ENCODE measurements at regions not wholly inside any gene's neighbourhood (a gene's known extent, or its start where the extent isn't known, plus 50 kb on each side); places are given as distances from the start of the nearest gene placed in this dataset.

- H3K27ac ChIP-seq (ENCODE audit: low read depth, low read length), result no peak overlapping the region
- WGBS (ENCODE audit: insufficient coverage), result 59% methylated on average over 8 of the region's 9 CpGs
- H3K9me3 ChIP-seq (ENCODE audit: control insufficient read depth, insufficient read depth, low read length), result no peaks in the 10 kb centered on the region
- no peaks in the 10 kb centered on the region for H3K36me3 ChIP-seq (ENCODE audit: control insufficient read depth, insufficient read depth, low read length)
- no peaks in the 10 kb centered on the region for H3K4me1 ChIP-seq (ENCODE audit: control insufficient read depth, insufficient read depth, low read length)
- H3K4me3 ChIP-seq (ENCODE audit: low read depth, low read length), result no peak overlapping the region
- DNase-seq (ENCODE audit: low read depth in 4 of 6, low spot score in 6 of 6), result no peak
- H3K27me3 ChIP-seq (ENCODE audit: control insufficient read depth, insufficient read depth, low read length), result no peaks in the 10 kb centered on the region
Measured at GRCh38 chr12:17695495-17695894, 394.5 kb downstream of the RERGL start.

DNA sequence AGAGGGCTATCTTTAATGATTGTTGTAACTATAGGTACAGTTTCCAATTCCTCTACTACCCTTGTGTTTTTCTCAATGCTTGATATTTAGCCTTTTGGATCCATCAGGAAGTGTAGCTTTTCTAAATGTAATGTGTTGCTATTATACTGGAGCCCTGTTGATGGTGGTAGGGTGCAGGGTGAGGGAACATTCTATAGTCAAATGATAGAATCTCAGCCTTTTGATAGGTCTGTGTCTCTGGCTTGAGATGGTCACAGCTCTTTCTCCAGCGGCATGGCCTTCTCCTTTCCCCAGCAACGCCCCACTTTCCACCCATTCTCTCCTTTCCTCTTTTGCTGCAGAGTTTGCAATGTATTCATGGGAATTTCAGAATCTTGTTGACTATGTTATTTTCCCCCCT is 398.6 kb downstream of the RERGL start:
- Histone ChIP-seq H3K27me3 (ENCODE audit: control insufficient read depth, insufficient read depth, low read length) (no peaks in the 10 kb centered on the region), H3K36me3 (ENCODE audit: control insufficient read depth, insufficient read depth, low read length) (no peaks in the 10 kb centered on the region), H3K9me3 (ENCODE audit: control insufficient read depth, insufficient read depth, low read length) (no peaks in the 10 kb centered on the region), H3K4me1 (ENCODE audit: control insufficient read depth, insufficient read depth, low read length) (no peaks in the 10 kb centered on the region), H3K4me3 (ENCODE audit: low read depth, low read length) (no peak overlapping the region), H3K27ac (ENCODE audit: low read depth, low read length) (no peak overlapping the region)
- WGBS (ENCODE audit: insufficient coverage), result no CpG with 5 or more reads among the region's 2 CpGs
- no peak for DNase-seq (ENCODE audit: low read depth in 4 of 6, low spot score in 6 of 6)

DNA sequence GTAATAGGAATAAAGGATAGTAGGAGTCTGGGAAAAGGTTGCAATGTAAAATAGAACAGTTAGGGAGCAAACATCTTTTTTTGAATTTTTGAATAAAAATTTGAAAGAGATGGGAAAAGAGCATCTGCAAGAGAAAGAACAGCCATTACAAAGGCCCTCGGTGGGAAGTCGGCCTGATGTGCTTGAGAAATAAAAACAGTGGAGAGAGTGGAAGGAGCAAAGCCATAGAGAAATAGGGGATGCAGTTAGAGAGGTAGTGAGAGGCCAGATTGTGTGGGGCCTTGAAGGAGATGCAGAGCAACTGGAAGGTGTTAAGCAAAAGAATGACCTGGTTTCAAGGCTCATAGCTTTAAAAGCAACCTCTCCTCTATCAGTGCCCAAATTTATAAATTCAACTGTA is 409.8 kb downstream of the RERGL start:
- no peak overlapping the region for H3K27ac ChIP-seq (ENCODE audit: low read depth, low read length)
- no peak overlapping the region for H3K4me3 ChIP-seq (ENCODE audit: low read depth, low read length)
- H3K9me3 ChIP-seq (ENCODE audit: control insufficient read depth, insufficient read depth, low read length), result no peaks in the 10 kb centered on the region
- no peaks in the 10 kb centered on the region for H3K36me3 ChIP-seq (ENCODE audit: control insufficient read depth, insufficient read depth, low read length)
- no peaks in the 10 kb centered on the region for H3K4me1 ChIP-seq (ENCODE audit: control insufficient read depth, insufficient read depth, low read length)
- WGBS (ENCODE audit: insufficient coverage), result 24% methylated on average over 2 of the region's 2 CpGs
- no peaks in the 10 kb centered on the region for H3K27me3 ChIP-seq (ENCODE audit: control insufficient read depth, insufficient read depth, low read length)
- DNase-seq (ENCODE audit: low read depth in 4 of 6, low spot score in 6 of 6), result no peak

DNA sequence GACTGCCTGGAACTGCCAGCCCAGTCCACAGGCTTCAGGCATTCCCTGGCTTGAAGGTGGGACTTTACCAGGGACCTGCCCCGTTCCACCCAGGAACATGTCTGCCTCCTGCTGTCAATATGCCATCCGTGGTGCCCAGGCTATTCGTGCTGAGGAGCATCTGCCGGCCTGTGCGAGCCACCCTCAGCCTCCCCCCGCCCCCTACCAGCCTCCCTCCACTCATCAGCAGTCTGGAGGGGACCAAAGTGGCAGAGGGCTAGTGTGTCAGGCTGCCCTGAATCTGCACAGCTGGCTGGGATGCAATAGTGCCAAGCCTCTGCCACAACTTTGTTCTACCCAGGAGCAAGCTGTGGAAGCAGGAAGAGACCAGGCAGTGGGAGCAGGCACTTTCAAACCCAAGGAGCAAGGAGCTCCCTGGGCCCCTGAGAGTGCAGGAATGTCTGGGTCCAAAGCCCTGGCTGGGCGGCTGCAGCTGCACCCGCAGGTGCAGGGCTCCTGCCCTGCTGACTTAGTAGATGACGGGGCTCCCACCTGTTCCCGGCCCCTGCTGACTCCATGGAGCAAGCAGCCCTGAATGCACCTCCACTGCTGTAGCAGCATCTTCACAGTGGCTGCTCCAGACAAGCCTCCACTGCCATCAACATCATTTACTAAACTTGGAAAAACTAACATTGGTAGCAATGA is 423.2 kb downstream of the RERGL start:
- H3K27ac ChIP-seq (ENCODE audit: low read depth, low read length), result no peak overlapping the region
- WGBS (ENCODE audit: insufficient coverage), result 90% methylated on average over 3 of the region's 10 CpGs
- no peaks in the 10 kb centered on the region for H3K4me1 ChIP-seq (ENCODE audit: control insufficient read depth, insufficient read depth, low read length)
- H3K36me3 ChIP-seq (ENCODE audit: control insufficient read depth, insufficient read depth, low read length), result no peaks in the 10 kb centered on the region
- H3K9me3 ChIP-seq (ENCODE audit: control insufficient read depth, insufficient read depth, low read length), result no peaks in the 10 kb centered on the region
- H3K27me3 ChIP-seq (ENCODE audit: control insufficient read depth, insufficient read depth, low read length), result no peaks in the 10 kb centered on the region
- no peak for DNase-seq (ENCODE audit: low read depth in 4 of 6, low spot score in 6 of 6)
- no peak overlapping the region for H3K4me3 ChIP-seq (ENCODE audit: low read depth, low read length)

DNA sequence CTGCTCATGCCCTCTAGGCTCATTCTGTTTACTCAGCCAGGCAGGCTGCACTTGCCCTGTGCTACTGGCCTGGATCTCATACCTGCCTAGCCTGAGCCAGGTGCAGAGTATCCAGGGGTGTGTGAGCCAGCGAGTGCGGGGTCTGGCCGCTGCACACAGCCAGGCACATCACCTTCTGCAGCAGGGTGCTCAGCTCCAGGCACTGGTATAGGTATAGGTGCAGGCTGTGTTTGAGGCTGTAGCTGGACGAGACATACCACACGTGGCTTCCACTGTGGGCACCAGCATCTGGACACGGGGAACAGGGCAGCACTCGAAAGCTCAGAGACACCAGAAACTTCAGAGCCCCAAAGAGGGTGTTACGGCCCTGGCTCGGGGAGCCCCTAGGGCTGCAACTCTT is 424.2 kb downstream of the RERGL start:
- Histone ChIP-seq H3K27ac (ENCODE audit: low read depth, low read length) (no peak overlapping the region), H3K27me3 (ENCODE audit: control insufficient read depth, insufficient read depth, low read length) (no peaks in the 10 kb centered on the region), H3K9me3 (ENCODE audit: control insufficient read depth, insufficient read depth, low read length) (no peaks in the 10 kb centered on the region), H3K4me1 (ENCODE audit: control insufficient read depth, insufficient read depth, low read length) (no peaks in the 10 kb centered on the region), H3K36me3 (ENCODE audit: control insufficient read depth, insufficient read depth, low read length) (no peaks in the 10 kb centered on the region), H3K4me3 (ENCODE audit: low read depth, low read length) (no peak overlapping the region)
- WGBS (ENCODE audit: insufficient coverage), result 94% methylated on average over 9 of the region's 9 CpGs
- no peak for DNase-seq (ENCODE audit: low read depth in 4 of 6, low spot score in 6 of 6)

DNA sequence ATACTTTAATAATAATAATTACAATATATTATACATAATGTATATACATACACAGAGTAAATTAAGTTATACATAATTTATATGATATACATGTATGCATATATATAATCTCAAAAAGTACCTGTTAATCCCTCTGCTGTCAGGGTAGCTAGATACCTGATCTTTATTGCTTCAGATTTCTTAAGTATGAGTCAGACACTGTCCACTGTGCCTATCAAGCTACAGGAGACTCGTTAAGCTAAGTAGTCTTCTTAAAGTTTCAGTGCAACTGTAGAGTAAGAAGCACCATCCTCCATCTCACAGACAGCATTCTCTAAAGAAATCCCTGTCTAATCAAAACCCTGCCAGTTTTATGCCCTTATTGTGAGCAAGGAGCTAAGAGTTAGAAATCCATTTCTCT is 428.7 kb downstream of the RERGL start:
- Histone ChIP-seq H3K27ac (ENCODE audit: low read depth, low read length) (no peak overlapping the region), H3K9me3 (ENCODE audit: control insufficient read depth, insufficient read depth, low read length) (peaks cover 3% of the 10 kb centered on the region), H3K27me3 (ENCODE audit: control insufficient read depth, insufficient read depth, low read length) (no peaks in the 10 kb centered on the region), H3K36me3 (ENCODE audit: control insufficient read depth, insufficient read depth, low read length) (no peaks in the 10 kb centered on the region), H3K4me1 (ENCODE audit: control insufficient read depth, insufficient read depth, low read length) (no peaks in the 10 kb centered on the region), H3K4me3 (ENCODE audit: low read depth, low read length) (no peak overlapping the region)
- WGBS (ENCODE audit: insufficient coverage), result no CpG with 5 or more reads among the region's 1 CpG
- DNase-seq (ENCODE audit: low read depth in 4 of 6, low spot score in 6 of 6), result no peak

DNA sequence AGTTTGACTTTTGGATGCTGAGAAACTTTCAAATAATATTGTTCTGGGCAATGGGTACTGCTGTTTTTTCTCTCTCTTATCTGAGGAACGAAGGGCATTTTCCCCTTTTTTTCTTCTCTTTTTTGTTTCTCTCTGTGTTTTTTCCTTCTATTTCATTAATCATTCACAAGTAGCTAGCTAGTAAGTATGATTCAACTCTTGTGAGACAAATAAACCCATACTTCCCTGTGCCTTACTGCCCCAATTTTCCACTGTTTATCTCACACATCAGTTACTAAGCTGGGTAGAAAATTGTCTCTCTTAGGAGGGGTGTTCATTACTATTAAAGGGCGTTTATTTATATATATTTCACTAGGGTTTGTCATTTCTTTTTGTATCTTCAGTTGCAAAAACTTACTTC is 437.6 kb downstream of the RERGL start:
- WGBS (ENCODE audit: insufficient coverage), result no CpG with 5 or more reads among the region's 2 CpGs
- Histone ChIP-seq H3K27me3 (ENCODE audit: control insufficient read depth, insufficient read depth, low read length) (no peaks in the 10 kb centered on the region), H3K9me3 (ENCODE audit: control insufficient read depth, insufficient read depth, low read length) (no peaks in the 10 kb centered on the region)

DNA sequence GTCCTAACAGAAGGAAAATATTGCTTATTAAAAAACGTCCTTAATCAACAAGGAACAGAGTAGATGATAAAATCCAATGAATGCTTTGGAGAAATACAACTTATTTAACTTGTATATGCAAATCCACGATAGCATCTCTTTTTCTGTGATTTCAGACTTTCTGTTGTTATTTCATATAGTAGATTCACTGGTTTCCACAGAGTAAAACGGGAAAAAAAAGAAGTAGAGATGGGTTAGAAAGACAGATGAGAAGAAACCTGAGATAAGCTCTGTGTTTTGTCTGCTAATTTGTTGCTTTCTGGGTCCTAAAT is 447.7 kb downstream of the RERGL start:
- H3K9me3 ChIP-seq (ENCODE audit: control insufficient read depth, insufficient read depth, low read length), result no peaks in the 10 kb centered on the region
- no peak for DNase-seq (ENCODE audit: low read depth in 4 of 6, low spot score in 6 of 6)
- H3K4me1 ChIP-seq (ENCODE audit: control insufficient read depth, insufficient read depth, low read length), result no peaks in the 10 kb centered on the region
- no peak overlapping the region for H3K27ac ChIP-seq (ENCODE audit: low read depth, low read length)
- no peaks in the 10 kb centered on the region for H3K36me3 ChIP-seq (ENCODE audit: control insufficient read depth, insufficient read depth, low read length)
- no peak overlapping the region for H3K4me3 ChIP-seq (ENCODE audit: low read depth, low read length)
- WGBS (ENCODE audit: insufficient coverage), result no CpG with 5 or more reads among the region's 3 CpGs
- no peaks in the 10 kb centered on the region for H3K27me3 ChIP-seq (ENCODE audit: control insufficient read depth, insufficient read depth, low read length)

More for the DNA sequence above, 437.6 kb downstream of the RERGL start:
- Histone ChIP-seq H3K4me3 (ENCODE audit: low read depth, low read length) (no peak overlapping the region), H3K27ac (ENCODE audit: low read depth, low read length) (no peak overlapping the region), H3K36me3 (ENCODE audit: control insufficient read depth, insufficient read depth, low read length) (no peaks in the 10 kb centered on the region), H3K4me1 (ENCODE audit: control insufficient read depth, insufficient read depth, low read length) (no peaks in the 10 kb centered on the region)
- no peak for DNase-seq (ENCODE audit: low read depth in 4 of 6, low spot score in 6 of 6)

GRCh38 chr12:17640615-17641014 is 449.4 kb downstream of the RERGL start:
- Histone ChIP-seq H3K9me3 (ENCODE audit: control insufficient read depth, insufficient read depth, low read length) (no peaks in the 10 kb centered on the region), H3K4me1 (ENCODE audit: control insufficient read depth, insufficient read depth, low read length) (no peaks in the 10 kb centered on the region), H3K27ac (ENCODE audit: low read depth, low read length) (no peak overlapping the region), H3K36me3 (ENCODE audit: control insufficient read depth, insufficient read depth, low read length) (no peaks in the 10 kb centered on the region), H3K4me3 (ENCODE audit: low read depth, low read length) (no peak overlapping the region), H3K27me3 (ENCODE audit: control insufficient read depth, insufficient read depth, low read length) (no peaks in the 10 kb centered on the region)
- WGBS (ENCODE audit: insufficient coverage), result no CpG with 5 or more reads among the region's 1 CpG
- no peak for DNase-seq (ENCODE audit: low read depth in 4 of 6, low spot score in 6 of 6)

DNA sequence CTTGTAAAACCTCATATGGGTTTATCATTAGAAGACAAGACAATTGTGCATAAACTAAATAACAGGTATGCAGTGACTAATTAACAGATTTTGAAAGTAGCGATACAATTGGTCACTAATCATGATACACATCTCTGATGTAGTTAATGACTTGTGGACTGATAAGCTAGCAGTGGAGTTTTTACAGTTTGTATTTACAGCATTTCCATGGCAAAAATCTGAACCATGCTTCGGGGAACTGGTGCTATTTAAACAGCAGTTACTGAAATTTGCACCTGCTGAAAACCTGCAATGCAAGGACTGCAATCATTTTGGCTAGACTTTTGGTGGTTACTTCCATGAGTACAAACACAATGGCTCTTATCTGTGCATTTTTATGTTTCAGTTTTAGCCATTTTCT is 471.2 kb downstream of the RERGL start:
- no peak for DNase-seq (ENCODE audit: low read depth in 4 of 6, low spot score in 6 of 6)
- 100% methylated on average over 1 of the region's 2 CpGs for WGBS (ENCODE audit: insufficient coverage)

More for the DNA sequence above, 471.2 kb downstream of the RERGL start:
- no peak overlapping the region for H3K27ac ChIP-seq (ENCODE audit: low read depth, low read length)
- no peaks in the 10 kb centered on the region for H3K4me1 ChIP-seq (ENCODE audit: control insufficient read depth, insufficient read depth, low read length)
- no peaks in the 10 kb centered on the region for H3K36me3 ChIP-seq (ENCODE audit: control insufficient read depth, insufficient read depth, low read length)
- no peak overlapping the region for H3K4me3 ChIP-seq (ENCODE audit: low read depth, low read length)
- H3K9me3 ChIP-seq (ENCODE audit: control insufficient read depth, insufficient read depth, low read length), result peaks cover 4% of the 10 kb centered on the region
- H3K27me3 ChIP-seq (ENCODE audit: control insufficient read depth, insufficient read depth, low read length), result no peaks in the 10 kb centered on the region

Measured in spinal cord (tissue), 9 donors.